ENCODE measurements at regions not wholly inside any gene's neighbourhood (a gene's known extent, or its start where the extent isn't known, plus 50 kb on each side); places are given as distances from the start of the nearest gene placed in this dataset.
"Not testable (repeated sequence)": the region's sequence is repeated elsewhere in the genome, so short reads cannot be mapped to it uniquely, and the experiment has no call there.

DNA sequence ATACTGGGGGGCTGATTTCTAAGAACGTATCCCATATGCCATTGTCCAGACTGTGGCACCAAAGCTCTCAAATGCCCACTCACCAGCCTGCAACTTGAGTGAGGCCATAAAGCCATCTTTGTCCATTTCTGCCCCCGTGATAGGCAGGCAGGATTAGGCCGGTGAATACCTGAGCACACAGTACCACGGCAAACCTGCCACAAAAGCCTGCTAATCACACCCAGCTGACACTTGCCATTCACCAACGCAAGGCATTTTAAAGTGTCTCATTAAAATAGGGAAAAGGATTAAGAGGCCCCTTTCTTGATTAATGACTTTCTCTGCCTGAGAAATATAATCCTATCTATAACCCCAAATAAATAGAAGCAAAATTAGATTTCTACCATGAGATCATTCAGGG, 111.4 kb upstream of the NANOS1 start:
- no peak for DNase-seq

GRCh38 chr10:118918587-118918986, 110.9 kb upstream of the NANOS1 start:
- DNase-seq, result no peak

DNA sequence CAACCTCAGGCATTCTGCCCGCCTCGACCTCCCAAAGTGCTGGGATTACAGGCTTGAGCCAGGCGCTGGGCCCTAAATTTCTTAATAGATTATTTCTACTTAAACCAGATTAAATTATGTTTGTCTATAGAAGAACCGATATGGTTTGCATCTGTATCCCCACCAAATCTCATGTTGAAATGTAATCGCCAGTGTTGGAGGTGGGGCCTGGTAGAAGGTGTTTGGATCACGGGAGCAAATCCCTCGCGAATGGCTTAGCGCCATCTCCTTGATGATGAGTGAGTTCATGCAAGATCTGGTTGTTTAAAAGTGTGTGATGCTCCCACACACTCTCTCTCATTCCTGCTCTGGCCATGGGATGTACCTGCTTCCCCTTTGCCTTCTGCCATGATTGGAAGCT, 109.3 kb upstream of the NANOS1 start:
- no peak for DNase-seq

DNA sequence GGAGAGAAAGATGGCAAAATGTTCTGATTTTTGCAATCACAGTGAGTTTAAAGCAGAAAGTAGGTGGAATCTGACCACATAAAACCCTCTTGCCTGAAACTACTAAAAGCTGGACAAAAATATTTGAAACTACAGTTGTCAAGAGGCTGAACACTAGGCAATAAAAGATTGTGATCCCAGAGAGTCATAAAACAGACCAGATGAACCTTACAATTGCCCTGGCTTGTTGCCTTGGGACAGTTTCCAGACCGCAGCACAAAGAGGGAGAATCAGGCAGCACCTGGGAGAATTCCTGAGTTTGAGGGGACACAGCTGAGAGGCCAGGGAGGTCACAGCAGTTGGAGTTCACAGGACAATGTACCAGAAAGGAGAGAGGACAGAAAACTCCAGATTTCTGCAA, 107.3 kb upstream of the NANOS1 start:
- no peak for DNase-seq

DNA sequence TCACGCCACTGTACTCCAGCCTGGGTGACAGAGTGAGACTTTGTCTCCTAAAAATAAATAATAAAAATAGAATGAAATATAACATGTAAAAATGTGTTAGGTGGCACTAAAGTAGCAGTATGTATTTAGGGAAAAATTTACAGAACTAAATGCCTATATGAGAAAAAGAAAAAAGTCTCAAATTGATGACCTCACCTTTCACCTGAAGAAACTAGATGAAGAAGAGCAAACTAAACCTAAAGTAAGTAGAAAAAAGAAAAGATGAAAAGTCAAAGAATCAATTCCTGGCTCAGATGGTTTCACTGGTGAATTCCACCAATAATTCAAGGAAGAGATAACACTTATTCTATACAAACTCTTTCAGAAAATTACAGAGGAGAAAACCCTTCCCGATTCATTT, 106.5 kb upstream of the NANOS1 start:
- no peak for DNase-seq

DNA sequence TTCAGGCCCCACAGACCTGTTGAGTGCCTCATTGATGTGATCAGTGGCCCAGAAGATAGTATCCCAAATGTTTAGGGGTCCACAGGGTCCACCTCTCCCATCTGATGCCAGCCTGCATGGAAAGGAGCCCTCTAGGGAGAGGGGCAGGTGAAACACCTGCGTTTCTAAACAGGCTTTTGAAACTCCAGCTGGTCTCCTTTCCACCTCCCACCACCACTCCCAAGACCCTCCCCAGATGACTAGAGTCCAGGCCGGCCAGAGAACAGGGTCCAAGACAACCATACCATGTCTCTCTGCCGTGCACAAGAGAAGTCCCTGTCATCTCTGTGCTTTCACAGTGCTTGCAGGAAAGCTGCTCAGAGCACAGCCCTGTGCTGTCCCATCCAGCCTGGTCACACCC, 105.0 kb upstream of the NANOS1 start:
- no peak for DNase-seq

DNA sequence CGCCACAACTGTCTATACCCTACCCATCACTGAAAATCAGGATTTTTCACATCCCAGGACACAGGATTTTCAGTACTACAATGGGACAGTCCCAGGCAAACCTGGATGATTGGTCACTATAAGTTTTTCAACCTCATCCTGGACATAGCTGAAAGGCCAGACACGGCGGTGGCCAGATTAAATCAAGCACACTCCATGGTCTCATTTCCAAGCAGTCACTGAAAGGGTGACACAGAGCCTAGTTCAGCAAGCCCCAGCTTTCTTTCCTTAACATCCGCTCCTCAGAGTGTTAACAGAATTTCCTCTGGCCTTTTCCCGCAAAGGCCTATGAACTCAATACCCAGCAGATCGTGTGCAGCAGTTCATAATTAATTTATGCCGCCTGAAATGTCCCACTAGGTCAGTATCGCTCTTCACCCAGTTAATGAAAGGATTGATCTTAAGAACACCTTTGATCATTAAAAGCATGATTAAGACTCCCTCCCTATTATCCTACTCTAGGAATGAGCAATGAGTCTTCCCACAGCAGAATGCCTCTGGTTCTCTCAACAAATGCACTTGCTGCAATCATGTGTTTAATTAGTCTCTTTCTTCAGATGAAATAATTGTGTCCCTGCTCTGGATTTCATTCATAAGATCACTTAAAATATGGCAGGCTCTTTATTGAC, 104.0 kb upstream of the NANOS1 start:
- no peak for DNase-seq

DNA sequence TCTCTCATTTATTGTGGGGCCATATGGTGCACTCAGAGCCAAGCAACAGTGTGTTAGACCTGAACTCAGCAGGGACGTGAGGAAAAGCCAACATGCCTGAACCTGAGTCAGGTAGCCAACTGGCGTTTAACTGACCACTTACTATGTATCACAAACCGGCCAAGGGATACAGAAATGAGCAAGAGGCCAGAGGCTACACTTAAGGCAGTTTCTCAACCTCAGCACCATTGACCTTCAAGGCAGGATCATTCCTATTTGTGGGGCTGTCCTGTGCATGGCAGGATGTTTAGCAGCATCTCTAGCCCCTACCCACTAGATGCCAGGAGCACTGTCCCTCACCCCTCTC, 103.5 kb upstream of the NANOS1 start:
- no peak for DNase-seq

GRCh38 chr10:118926441-118926840, 103.1 kb upstream of the NANOS1 start:
- DNase-seq, result no peak

GRCh38 chr10:118926903-118927302, 102.6 kb upstream of the NANOS1 start:
- no peak for DNase-seq

GRCh38 chr10:118927321-118927720, 102.2 kb upstream of the NANOS1 start:
- DNase-seq, result no peak

GRCh38 chr10:118930614-118931013, 98.9 kb upstream of the NANOS1 start:
- no peak for DNase-seq

GRCh38 chr10:118931436-118931835, 98.1 kb upstream of the NANOS1 start:
- no peak for DNase-seq

GRCh38 chr10:118932154-118932553, 97.4 kb upstream of the NANOS1 start:
- DNase-seq, result not testable (repeated sequence)

DNA sequence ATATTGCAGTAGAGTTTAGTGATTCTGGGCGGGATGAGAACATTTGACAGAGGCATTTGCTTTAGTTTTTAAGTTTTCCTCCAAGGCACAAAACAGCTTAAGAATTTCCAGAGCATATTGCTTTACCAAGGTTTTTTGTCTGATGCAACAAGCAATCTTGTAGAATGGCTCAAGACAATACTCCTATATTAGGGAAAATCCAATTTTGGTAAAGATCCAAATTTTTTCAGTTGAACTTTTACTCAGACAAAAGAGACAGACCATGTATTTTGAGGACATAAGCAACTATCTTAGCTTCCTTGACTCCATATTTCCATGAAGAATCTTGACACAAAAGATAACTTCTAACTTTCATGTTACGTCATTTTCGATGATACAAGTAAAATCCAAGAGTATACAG, 92.3 kb upstream of the NANOS1 start:
- DNase-seq, result no peak

GRCh38 chr10:118939211-118940007, 90.1 kb upstream of the NANOS1 start:
- no peak for DNase-seq

- no peak for DNase-seq
These were observed 89.1 kb upstream of the NANOS1 start for GRCh38 chr10:118940386-118940785.

DNA sequence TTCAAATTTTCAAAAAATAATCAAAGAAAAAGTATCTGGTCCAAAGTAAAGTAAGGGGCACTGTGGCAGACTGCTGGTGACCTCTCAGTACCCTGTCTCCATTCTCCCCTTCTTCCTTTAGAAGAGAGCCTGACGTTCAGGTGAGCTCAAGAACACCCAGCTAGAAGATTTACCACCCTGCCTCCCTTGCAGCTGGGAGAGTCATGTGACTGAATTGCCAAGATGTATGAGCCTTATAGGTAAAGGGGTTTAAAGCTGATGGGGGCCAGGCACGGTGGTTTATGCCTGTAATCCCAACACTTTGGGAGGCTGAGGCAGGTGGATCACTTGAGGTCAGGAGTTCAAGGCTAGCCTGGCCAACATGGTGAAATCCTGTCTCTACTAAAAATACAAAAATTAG, 86.3 kb upstream of the NANOS1 start:
- DNase-seq, result no peak

DNA sequence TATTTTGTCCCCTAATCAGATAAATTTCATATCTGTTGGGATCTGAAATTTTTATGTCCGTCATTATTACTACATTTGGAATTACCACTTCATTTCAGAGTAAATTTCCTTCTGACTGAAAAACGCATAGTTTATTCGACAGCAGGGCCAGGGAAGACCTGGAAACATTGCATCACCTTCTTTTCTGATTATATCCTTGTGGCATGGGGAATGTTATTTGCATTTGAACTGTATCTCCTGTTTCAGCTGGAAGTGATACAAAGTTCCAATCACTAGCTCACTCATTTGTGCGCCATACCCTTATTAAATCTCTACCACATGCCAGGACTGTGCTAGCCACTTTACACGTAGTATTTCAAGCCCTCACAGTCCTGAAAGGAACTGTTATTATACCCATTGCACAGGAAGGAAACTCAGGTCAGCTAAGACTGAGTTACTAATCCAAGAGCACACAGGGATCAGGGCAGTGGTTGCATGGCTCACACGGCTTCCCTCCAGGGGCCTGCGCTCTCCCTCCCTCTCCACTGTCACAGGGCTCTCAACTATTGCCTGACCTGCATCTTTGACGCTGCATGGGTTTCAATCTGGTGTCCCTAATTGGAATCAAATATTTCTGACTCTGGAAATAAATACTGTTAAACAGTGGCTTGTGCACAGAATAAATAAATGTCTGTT, 84.4 kb upstream of the NANOS1 start:
- DNase-seq, result no peak

DNA sequence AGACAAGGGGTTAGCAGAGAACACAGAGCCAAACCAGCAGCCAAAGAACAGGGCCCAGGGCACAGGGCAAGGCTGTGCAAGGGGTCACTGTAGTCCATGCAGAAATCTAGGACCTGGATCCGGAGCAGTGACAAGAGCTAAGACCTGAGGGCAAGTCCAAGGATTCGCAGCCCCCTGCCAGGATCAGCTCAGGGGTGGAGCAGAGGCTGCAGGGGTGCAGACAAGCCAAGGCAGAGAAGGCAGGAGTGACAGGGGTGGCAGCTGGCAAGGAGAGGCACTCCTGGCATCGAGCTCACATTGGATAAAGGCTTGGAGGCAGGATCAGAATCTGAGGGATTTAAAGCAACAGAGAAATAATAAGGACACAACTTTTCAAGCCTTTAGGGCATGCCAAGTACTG, 80.7 kb upstream of the NANOS1 start:
- no peak for DNase-seq

- no peak for DNase-seq
These were observed 79.3 kb upstream of the NANOS1 start for GRCh38 chr10:118950190-118950680.

DNA sequence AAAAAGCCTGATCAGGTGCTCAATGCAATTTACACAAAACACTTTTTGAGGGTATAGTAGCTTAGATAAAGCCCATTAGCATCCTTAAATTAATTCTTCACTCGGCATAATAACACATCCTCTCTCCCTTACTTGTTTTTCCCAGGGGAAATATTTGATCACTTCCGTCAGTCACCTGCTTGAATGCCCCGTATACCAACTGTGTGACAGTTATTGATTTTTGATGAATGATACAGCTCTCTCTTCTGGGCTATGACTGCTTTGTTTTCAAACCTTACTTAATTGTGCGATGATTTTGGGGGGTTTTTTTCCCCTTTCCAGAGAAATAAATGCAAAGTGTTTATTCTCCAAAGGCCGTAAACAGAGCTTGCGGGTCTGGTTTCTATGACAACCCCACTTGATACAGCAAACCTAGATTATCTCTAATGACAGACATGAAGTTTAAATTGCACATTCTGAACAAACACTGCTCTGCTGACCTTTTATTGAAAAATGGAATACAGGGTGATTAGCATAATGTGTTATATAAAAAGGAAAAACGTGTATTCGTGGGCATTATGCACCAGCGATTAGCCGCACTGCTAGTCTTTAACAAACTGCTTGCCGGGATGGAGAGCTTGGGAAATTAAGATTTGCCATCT, 78.4 kb upstream of the NANOS1 start:
- no peak for DNase-seq

- no peak for DNase-seq
These were observed 76.8 kb upstream of the NANOS1 start for GRCh38 chr10:118952493-118953295.
